ENCODE measurements at regions not wholly inside any gene's neighbourhood (a gene's known extent, or its start where the extent isn't known, plus 50 kb on each side); places are given as distances from the start of the nearest gene placed in this dataset.
"Not testable (repeated sequence)": the region's sequence is repeated elsewhere in the genome, so short reads cannot be mapped to it uniquely, and the experiment has no call there.

DNA sequence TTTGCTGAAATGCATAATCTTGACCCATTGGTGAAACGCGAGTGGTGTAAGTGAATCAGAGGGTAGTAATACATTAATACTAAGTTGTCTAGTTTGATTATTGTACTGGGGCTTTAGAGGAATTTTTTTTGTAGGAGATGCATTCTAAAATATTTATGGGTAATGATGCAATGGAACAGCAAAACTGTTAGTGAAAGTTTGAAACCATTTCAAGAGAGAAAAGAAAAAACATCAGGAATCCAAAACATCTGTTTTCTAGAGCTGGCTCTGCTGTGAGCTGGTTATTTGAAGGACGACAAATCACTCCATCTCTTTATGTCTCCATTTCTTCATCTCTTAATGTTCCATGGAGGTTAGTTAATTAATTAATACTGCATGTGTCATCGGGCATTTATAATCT is 351.9 kb upstream of the FAT1 start:
- intact Hi-C loops (cut with DNase I) = no loop called here
- DNase-seq (ENCODE audit: low spot score) = no peak

DNA sequence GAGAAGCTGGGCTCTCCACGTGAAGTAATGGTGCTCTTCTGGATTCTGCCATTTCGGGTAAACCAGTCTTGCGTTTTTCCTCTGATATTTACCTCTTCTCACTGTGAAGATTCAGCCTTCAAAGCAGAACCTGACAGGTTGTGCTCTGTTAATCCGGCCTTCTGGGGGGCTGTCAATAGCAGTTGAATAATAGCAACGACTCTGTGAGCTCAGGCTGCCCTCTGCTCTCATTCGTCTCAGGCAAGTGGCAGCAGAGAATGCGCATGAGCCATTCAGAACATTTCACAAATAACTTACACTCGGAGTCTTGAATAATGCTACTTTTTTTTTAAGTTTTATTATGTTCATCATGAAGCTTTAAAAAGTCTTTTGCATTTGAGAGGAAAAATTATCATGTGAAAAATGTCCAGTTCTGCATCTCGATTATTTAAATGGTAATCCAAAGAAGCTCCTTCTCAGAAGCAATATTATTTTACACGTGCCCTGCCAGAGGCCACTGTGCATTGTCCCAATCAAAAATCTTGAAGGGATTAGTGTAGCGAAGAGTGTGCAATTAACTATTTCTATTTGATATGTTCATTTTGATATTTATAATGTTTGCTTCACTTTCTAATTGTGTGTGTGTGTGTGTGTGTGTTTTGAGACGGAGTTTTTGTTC is 354.2 kb upstream of the FAT1 start:
- intact Hi-C loops (cut with DNase I) = no loop called here
- no peak for DNase-seq (ENCODE audit: low spot score)

DNA sequence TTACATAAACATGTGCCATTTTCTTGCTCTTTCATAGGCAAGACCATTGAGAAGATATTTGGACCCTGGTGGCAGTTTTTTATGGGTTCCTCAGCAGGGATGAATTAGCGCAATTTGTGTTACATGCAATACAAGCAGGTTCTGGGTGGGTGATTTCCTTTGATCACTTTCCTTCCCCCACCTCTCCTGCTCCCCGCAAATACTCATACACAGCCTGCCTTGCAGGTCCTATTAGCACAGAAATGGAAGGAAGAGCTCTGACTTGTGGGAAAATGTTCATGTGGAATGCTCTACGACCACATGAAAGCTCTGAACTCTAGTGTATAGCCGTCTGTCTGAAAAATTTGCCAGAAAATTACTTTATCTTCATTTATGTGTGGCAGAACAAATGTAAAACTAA is 361.0 kb upstream of the FAT1 start:
- no peak for DNase-seq (ENCODE audit: low spot score)
- intact Hi-C loops (cut with DNase I) = no loop called here

DNA sequence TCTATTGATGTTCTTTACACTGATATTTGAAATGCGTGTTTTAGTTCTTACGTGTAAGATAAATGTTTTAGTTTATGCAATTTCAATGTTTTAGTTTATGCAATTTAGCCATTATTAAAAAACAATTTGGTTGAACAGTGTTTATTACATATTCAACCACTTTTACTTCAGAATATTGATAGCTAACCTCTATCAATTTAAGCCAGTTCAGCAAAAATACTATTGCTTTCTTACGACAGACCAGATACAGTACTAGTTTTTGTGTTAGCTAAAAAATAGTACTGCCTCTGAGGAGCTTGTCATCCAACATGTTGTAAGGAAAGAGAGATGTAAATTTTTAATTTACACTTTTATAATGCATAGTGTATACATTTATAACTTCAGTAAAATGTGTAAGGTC is 361.7 kb upstream of the FAT1 start:
- intact Hi-C loops (cut with DNase I) = no loop called here
- DNase-seq (ENCODE audit: low spot score) = no peak

DNA sequence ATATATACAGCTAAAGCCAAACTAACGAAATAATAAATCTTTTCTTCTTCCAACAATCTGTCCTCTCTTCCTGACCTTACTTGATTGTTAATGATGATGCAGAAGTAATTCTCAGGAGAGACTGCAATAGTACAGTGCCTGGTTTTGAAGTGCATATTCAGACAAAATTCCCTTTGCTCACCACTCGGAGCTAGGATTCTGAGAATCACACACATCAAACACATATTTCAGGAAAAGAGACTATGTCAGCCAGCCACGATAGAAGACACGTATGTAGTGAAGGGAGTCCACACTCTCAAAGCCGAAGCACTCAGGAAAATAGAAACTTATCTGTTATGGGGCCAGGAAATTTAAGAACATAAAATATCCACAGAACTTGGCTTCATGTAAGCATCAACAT is 362.5 kb upstream of the FAT1 start:
- intact Hi-C loops (cut with DNase I) = no loop called here
- no peak for DNase-seq (ENCODE audit: low spot score)

DNA sequence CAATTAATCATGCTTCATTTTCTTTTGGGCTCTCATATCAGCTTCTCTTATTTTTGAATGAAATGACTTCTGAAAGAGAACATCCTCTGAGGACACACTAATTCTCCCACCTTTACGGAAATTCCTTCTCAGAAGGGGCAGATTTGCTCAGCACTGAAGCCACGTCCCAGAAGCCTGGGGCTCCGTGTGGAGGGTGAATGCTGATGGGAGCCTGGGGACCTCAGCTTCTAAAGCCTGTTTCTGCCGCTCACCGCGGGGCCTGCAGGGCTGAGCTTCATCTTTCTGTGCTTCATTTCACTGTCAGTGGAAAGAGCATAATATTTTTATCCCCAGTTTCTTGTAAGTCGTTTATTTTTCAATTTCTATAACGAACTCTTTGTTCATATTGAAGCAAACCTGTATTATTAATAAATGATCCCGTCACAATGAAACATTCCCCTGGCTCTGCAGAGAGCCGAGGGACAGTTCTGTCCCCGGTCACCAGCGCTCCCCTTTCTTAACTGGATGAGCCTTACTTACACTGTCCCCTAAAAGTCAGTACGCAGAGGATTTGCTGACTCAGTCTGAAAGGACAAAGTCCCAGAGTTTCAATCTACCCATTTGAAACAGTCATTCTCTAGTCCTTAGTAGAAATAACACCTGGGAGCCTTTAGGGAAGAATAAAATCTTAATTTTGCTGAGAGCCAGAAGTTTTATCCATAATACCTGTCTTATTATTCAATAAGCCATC is 364.6 kb upstream of the FAT1 start:
- intact Hi-C loops (cut with DNase I) = no loop called here
- no peak for DNase-seq (ENCODE audit: low spot score)

DNA sequence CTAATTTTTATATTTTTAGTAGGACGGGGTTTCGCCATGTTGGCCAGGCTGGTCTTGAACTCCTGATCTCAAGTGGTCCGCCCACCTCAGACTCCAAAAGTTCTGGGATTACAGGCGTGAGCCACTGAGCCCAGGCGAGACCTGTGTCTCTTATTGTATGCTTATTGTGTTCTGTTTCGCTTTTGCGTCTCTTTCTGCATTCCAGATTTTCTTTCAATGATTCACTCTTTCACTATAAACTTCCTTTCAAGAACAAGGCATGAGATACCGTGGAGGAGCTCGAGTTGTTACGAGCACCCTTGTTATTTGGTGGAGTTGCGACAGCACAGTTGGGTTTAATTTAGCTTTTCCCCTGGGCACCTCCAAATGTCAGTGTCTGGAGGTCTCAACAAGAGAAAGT is 366.7 kb upstream of the FAT1 start:
- no peak for DNase-seq (ENCODE audit: low spot score)
- intact Hi-C loops (cut with DNase I) = no loop called here

DNA sequence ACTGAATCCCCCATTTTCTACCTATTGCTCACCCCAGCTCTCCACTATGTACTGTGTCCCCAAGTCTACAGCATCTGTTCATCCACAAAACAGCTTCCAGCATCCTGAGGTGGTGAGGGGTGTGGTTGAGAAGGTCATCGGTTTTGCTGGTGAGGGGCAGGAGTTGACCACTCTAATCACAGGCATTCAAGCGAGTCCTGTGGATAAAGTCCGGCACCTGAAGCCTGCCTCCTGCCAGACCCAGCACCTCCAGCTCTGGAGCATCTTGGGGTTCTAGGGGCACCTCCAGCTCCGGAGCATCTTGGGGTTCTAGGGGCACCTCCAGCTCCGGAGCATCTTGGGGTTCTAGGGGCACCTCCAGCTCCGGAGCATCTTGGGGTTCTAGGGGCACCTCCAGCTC is 367.2 kb upstream of the FAT1 start:
- DNase-seq (ENCODE audit: low spot score); intact Hi-C loops (cut with DNase I): not testable (repeated sequence)

DNA sequence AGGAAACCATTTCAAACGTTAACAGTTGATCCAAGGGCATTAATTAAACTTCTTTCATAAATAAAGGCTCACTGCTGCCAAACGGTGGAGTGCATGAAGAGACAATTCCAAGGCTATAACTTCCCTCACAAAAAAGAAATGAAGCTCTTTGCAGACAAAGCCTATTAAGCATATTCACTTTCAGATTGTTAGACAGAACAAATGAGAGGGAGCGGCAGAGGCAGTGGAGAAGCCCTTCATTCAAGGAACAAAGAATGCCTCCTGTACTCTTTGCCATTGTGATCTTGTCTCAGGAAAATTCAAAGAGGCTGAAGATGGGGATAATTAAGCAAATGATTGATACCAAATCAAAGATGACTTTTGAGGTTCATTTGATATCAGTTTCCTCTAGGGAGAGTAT is 370.5 kb upstream of the FAT1 start:
- no peak for DNase-seq (ENCODE audit: low spot score)
- intact Hi-C loops (cut with DNase I) = no loop called here

DNA sequence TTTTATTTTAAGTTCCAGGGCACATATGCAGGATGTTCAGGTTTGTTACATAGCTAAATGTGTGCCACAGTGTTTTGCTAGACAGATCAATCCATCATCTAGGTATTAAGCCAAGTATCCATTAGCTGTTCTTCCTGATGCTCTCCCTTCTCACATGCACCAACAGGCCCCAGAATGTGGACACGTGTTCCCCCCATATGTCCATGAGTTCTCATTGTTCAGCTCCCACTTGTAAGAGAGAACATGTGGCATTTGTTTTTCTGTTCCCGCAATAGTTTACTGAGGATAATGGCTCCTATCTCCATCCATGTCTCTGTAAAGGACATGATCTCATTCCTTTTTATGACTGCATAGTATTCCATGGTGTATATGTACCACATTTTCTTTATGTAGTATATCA is 374.8 kb upstream of the FAT1 start:
- intact Hi-C loops (cut with DNase I) = no loop called here
- DNase-seq (ENCODE audit: low spot score) = no peak

DNA sequence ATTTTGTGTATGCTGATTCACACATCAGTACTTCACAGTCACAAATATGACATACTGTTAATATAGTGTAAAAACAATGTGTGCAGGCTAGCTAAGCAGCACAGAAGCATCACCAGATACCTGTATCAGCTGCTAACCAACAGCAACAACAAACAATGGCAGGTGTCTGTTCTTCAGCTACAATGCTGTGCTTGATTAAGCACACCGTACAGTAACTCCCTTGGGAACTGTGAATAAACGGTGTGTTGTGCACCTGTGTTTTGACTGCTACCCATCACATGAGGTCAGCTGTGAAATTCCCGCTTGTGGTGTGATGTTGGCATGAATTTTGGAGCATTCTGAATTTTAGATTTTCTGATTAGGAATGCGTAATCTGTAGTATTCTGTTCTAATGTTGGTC is 379.7 kb upstream of the FAT1 start:
- intact Hi-C loops (cut with DNase I) = no loop called here
- no peak for DNase-seq (ENCODE audit: low spot score)

DNA sequence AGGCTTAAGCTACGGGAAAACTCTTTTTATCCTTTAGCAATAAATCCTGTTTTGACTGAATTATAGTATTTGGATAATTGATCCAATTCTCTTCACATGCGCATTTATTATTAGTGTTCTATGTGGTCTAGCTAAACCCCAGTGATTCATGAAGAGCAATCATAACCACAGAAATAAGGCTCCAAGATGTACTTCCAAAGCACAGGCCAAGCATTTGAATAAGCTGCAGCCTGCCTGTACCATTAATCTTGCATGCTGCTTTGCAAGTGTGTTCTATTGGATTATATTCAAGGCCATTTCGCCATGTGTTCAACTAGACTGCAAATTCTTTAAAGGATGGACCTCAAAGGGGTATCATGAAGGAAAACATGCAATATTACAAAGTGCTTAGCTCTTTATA is 385.2 kb upstream of the FAT1 start:
- intact Hi-C loops (cut with DNase I) = no loop called here
- DNase-seq (ENCODE audit: low spot score) = no peak

DNA sequence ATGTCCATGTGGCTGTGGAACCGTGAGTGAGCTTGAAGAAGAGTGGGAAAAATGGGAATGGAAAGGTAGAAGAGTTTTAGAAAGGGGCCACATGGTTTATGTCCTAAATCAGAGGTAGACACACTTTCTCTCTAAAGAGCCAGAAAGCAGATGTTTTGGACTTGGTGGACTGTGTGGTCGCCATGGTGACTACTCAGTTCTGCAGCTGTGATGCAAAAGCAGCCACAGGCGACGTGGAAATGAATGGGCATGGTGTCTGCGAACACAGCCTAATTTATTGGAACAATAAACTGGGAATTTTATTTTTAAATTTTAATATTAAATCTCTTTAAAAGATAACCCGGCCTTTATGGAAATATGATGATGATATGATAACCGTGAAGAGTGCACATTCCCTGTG is 386.0 kb upstream of the FAT1 start:
- no peak for DNase-seq (ENCODE audit: low spot score)
- intact Hi-C loops (cut with DNase I) = no loop called here

DNA sequence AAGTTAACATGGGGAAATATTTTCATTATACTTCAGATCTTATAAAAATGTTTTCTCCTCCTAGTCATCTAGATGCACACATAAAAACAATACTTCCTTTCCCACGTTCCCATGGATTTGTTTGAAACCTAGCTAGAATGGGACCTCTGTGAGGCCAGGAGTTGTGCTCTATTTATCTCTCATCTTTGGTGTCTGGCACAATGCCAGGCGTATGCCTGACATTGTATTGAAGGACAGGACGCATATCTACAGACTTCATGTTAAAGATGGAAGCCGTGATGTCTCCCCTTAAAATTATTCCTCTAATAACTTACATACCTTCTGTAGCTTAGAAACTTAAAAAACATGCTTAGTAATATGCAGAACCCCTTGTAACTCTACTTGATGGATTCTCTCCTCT is 394.5 kb upstream of the FAT1 start:
- intact Hi-C loops (cut with DNase I) = no loop called here

DNA sequence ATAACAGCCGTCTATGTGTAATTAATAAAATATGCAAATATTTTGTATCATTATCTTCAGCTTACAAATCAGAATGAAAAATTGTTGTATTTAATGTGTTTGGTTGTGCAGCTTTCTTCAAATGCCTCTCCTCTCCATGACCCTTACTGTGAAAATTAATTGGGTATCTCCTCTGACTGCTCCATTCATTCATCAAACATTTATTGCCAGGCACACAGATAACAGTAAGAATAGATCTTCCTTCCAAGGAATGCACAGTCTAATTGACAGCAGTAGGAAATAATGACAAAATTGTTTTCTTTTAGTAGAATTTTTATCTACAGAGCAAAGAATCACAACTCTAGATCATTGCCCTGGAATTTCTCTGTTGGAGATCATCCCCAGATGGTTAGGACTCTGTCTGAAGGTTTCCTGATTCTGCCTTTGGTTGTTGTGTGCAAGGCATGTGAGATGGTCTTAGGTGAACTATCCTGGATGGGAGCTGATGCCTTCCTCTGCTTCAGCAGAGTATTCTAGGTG is 395.0 kb upstream of the FAT1 start:
- no peak for DNase-seq (ENCODE audit: low spot score)
- intact Hi-C loops (cut with DNase I) = no loop called here

More for the DNA sequence above, 394.5 kb upstream of the FAT1 start:
- DNase-seq (ENCODE audit: low spot score) = no peak

DNA sequence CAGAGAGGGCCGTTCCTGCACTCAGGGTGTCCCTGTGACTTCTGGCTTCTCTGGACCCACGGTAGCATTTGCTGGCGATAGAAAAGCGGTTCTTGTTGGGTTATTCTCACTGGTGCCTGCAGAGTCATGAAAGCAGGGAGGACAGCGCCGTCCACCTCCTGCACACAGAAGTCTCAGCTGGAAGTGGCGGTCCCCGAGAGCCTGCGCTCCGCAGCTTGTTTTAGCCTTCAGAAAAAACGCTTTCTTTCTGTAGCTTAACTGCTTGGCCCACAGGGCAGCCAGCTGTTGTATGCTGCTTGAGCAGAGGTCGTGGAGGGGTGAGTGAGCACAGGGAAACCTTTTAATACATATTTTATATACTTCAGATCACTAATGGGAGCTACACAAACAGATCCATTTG is 400.7 kb upstream of the FAT1 start:
- intact Hi-C loops (cut with DNase I) = no loop called here
- DNase-seq (ENCODE audit: low spot score) = no peak

DNA sequence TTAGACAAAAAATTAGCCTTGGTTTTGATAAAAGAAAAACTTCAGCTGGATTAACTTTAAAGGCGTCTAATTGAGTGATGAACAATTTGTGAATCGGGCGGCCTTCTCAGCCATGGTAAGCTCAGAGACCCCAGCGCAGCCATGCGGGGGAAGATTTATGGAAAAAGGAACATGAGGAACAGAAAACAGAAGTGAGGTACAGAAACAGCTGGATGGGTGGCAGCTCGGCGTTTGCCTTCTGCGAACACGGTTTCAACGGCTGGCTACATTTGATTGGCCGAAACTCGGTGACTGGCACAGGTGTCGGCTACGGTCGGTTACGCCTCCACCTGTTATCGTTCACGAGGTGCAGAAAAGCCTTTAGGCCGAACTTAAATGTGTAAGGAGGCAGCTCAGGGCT is 401.4 kb upstream of the FAT1 start:
- intact Hi-C loops (cut with DNase I) = no loop called here
- no peak for DNase-seq (ENCODE audit: low spot score)

DNA sequence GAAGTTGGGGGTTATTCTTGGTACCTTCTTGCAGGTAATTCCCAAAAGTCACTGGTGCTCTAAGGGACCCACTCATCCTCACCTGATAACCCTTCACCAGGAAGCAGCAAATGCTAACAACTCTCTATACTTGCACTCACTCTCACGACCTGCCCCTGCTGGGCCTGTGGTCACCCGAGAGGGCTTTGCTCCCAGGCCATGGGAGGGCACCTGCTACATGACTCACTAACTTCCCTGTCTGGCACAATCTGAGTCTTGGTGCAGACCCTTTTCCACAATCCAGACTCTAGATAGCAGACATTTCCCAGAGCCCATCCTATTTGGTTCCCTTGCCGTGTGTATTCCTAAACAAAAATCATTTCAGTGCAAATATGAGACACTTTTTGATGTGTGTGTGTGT is 403.8 kb upstream of the FAT1 start:
- intact Hi-C loops (cut with DNase I) = no loop called here
- no peak for DNase-seq (ENCODE audit: low spot score)

DNA sequence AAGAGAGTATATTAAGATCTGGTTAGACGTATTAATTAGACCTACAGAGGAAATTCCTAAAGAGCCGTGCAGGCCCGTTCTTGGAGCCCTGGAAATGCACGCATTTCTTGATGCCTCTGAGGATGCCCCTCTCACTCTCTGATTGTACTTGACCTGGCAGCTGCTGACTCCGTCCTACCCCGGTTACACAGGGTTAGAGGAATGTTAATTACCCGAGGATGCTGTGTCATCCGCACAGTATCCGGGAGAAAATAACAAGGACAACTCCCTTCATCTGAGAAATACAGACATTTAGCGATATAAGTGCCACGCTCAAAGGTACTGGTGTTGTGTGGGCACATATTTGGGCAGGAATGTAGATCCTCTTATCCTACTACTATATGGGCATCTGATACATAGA is 404.6 kb upstream of the FAT1 start:
- intact Hi-C loops (cut with DNase I) = no loop called here

DNA sequence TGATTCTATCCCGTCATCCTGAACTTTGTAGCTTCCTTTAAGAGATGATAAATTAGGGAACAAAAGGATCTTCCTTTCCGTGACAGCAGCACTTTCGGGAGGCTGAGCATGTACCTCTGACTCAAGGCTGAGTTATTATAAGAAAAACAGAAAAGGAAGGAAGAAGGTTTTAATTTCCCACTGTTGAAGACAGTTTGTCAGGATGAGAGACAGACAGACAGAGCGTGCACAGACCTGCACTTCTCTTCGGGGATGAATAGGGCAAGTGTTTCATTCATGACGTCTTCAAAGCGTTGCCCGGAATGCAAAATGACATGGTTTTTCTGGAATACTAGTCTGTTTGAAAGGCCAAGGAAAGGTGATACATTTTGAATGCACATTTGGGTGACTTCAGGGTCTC is 405.3 kb upstream of the FAT1 start:
- DNase-seq (ENCODE audit: low spot score) = no peak
- intact Hi-C loops (cut with DNase I) = no loop called here

More for the DNA sequence above, 404.6 kb upstream of the FAT1 start:
- DNase-seq (ENCODE audit: low spot score) = no peak

DNA sequence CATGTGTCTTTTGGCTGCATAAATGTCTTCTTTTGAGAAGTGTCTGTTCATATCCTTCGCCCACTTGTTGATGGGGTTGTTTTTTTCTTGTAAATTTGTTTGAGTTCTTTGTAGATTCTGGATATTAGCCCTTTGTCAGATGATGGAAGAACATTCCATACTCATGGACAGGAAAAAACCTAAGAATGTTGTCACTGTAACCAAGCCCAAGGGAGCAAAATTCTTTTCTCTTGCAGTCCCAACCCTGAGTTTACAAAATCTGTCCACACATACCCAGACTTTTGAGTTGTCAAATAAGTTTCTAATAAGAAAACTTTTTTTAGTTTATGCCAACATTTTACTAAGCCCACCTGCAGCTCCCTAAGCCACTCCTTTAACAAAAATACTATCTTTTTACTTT is 408.2 kb upstream of the FAT1 start:
- intact Hi-C loops (cut with DNase I); DNase-seq (ENCODE audit: low spot score): not testable (repeated sequence)

DNA sequence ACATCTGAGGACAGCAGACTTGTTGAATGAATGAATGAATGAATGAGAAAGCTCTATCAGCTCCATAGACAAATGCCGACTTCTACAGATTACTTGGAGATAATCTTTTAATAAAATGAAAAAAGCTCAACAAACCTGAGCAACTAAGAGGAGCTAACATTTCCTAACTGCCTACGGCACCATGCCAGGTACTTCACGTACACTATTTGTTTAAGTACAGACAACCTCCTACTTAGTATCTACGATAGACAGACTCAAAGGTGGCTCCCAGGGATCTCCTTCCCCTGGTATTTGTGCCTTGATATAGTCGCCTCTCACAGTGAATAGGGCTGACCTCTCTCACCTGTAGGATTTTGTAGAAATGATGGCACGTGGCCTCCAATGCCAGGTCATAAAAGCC is 412.2 kb upstream of the FAT1 start:
- no peak for DNase-seq (ENCODE audit: low spot score)
- intact Hi-C loops (cut with DNase I) = no loop called here
